Left ventricle myocardium inferior (tissue), 1 donor: ENCODE measurements at regions not wholly inside any gene's neighbourhood (a gene's known extent, or its start where the extent isn't known, plus 50 kb on each side); places are given as distances from the start of the nearest gene placed in this dataset.

Experiments
- DNase-seq: peaks from one replicate; pipeline ENCODE4 v3.0.0-alpha.2; 2020
- H3K27ac ChIP-seq: fragments of 200-600 bp; replicated peaks from 2 replicates; pipeline ENCODE4 v1.8.0; 2021
- H3K27me3 ChIP-seq: fragments of 200-600 bp; 2 replicates; pipeline ENCODE4 v1.8.0; 2021; ENCODE audit warnings: low read depth
- H3K36me3 ChIP-seq: fragments of 200-600 bp; 2 replicates; pipeline ENCODE4 v1.8.0; 2021
- H3K4me1 ChIP-seq: fragments of 200-600 bp; 2 replicates; pipeline ENCODE4 v1.8.0; 2021
- H3K4me3 ChIP-seq: fragments of 200-600 bp; 2 replicates; pipeline ENCODE4 v1.8.0; 2021; ENCODE audit warnings: mild to moderate bottlenecking, moderate library complexity
- H3K9me3 ChIP-seq: fragments of 200-600 bp; replicated peaks from 2 replicates; pipeline ENCODE4 v1.8.0; 2021
- intact Hi-C: fragments of 100-400 bp; cut with micrococcal nuclease; formaldehyde crosslinking; loops from one replicate; pipeline ENCODE4 v1.11.0; 2022
- TF ChIP-seq, protein P1 (sequence below): fragments of 200-600 bp; IDR thresholded peaks from 2 replicates; pipeline ENCODE4 v1.8.0; 2021; ENCODE audit warnings: antibody characterized with exemption, mild to moderate bottlenecking, borderline replicate concordance
- donor health status: DM: no; HTN: yes; CAD: no; lungs with severe emphysema.

DNA sequence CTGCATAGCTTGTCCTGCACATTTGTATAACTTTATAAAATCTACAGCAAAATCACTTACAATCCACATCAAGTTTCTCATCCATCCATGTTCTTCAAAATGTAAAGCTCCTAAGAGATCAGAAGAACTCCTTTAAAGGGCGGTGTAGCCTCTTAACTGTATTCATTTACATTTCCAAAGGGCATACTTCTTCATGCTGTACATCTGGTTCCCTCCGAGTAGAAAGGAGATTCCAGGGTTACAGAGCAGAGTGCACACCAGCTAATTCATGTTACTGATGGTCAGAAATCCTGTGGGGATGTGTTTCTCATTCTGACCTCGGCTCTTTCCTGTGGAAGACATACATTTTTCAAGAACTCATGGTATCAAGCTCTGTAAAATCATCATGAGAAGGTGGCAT is 231.8 kb downstream of the ARAP2 start:
- Histone ChIP-seq H3K27ac (no peak overlapping the region), H3K4me1 (no peaks in the 10 kb centered on the region), H3K27me3 (no peaks in the 10 kb centered on the region), H3K36me3 (no peaks in the 10 kb centered on the region), H3K9me3 (peaks cover 10% of the 10 kb centered on the region), H3K4me3 (no peak overlapping the region)
- no peak for DNase-seq
- intact Hi-C loops, result no loop called here
- TF ChIP-seq, protein P1, sequence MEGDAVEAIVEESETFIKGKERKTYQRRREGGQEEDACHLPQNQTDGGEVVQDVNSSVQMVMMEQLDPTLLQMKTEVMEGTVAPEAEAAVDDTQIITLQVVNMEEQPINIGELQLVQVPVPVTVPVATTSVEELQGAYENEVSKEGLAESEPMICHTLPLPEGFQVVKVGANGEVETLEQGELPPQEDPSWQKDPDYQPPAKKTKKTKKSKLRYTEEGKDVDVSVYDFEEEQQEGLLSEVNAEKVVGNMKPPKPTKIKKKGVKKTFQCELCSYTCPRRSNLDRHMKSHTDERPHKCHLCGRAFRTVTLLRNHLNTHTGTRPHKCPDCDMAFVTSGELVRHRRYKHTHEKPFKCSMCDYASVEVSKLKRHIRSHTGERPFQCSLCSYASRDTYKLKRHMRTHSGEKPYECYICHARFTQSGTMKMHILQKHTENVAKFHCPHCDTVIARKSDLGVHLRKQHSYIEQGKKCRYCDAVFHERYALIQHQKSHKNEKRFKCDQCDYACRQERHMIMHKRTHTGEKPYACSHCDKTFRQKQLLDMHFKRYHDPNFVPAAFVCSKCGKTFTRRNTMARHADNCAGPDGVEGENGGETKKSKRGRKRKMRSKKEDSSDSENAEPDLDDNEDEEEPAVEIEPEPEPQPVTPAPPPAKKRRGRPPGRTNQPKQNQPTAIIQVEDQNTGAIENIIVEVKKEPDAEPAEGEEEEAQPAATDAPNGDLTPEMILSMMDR, result no peak

DNA sequence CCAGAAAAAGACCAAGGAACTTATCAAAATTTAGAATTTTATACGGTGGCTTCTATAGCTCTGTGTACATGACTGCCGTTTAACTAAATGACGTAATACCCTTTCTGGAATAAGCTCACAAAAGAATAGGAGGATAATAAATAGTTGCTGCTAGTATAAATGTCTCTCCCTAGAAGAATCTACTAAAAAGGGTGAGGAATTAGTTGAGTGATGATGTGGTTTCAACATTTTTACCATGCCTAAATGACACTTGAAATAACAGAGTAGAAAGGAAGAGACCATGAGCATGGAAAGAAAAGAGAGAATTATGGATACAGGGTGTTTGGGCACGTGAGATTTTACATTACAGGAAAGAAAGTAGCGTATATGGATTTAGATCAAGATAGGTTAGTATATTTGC is 231.1 kb downstream of the ARAP2 start:
- H3K4me1 ChIP-seq, result no peaks in the 10 kb centered on the region
- no peaks in the 10 kb centered on the region for H3K27me3 ChIP-seq
- TF ChIP-seq, protein P1, result no peak
- H3K4me3 ChIP-seq, result no peak overlapping the region
- H3K36me3 ChIP-seq, result no peaks in the 10 kb centered on the region
- peaks cover 10% of the 10 kb centered on the region for H3K9me3 ChIP-seq
- H3K27ac ChIP-seq, result no peak overlapping the region
- DNase-seq, result no peak
- intact Hi-C loops, result no loop called here
